K562 (cell line): ENCODE measurements at regions not wholly inside any gene's neighbourhood (a gene's known extent, or its start where the extent isn't known, plus 50 kb on each side); places are given as distances from the start of the nearest gene placed in this dataset.

Experiments used
- DDX20 ChIP-seq: fragments of 450-650 bp; IDR thresholded peaks from 2 replicates; pipeline ENCODE4 v1.6.1; 2016; ENCODE audit warnings: missing genetic modification characterization, low read depth, mild to moderate bottlenecking, missing compliant biosample characterization, moderate library complexity
- HCFC1 ChIP-seq: IDR thresholded peaks from 2 replicates; pipeline ENCODE4 v1.6.1; 2012; ENCODE audit warnings: low read depth, low read length, improper control_type of control experiment
- MAFK ChIP-seq: IDR thresholded peaks from 2 replicates; pipeline ENCODE4 v1.6.1; 2011; ENCODE audit warnings: low read length, improper control_type of control experiment
- NR3C1 ChIP-seq: sonication (generic); formaldehyde crosslinking; IDR thresholded peaks from 2 replicates; pipeline ENCODE4 v1.8.1; 2022; ENCODE audit warnings: missing genetic modification reagents
- POLR2G ChIP-seq: fragments of 200-400 bp; formaldehyde crosslinking; IDR thresholded peaks from 2 replicates; pipeline ENCODE4 v1.6.1; 2017; ENCODE audit warnings: low read depth, mild to moderate bottlenecking, antibody characterized with exemption, low read length, moderate library complexity
- SAFB ChIP-seq: fragments of 200-400 bp; formaldehyde crosslinking; IDR thresholded peaks from 2 replicates; pipeline ENCODE4 v1.6.1; 2017; ENCODE audit warnings: low read depth, low read length, borderline replicate concordance
- SMC3 ChIP-seq: conservative IDR thresholded peaks from 2 replicates; pipeline ENCODE4 v1.6.1; 2011; ENCODE audit warnings: low read depth, low read length, improper control_type of control experiment; ENCODE audit not compliant: insufficient read depth
- ZKSCAN8 ChIP-seq: fragments of 200-800 bp; sonication (Bioruptor generic); IDR thresholded peaks from 2 replicates; pipeline ENCODE4 v1.6.1; 2016; ENCODE audit warnings: missing genetic modification characterization, missing compliant biosample characterization
- ZNF282 ChIP-seq: sonication (generic); formaldehyde crosslinking; IDR thresholded peaks from 2 replicates; pipeline ENCODE4 v1.8.1; 2023; ENCODE audit warnings: missing genetic modification reagents
- TF ChIP-seq, protein P1 (sequence below): fragments of 250-450 bp; sonication (Bioruptor Pico); IDR thresholded peaks from 2 replicates; pipeline ENCODE4 v1.4.0; 2020
- TF ChIP-seq, protein P2 (sequence below): IDR thresholded peaks from 2 replicates; pipeline ENCODE4 v1.6.1; 2011; ENCODE audit warnings: borderline replicate concordance, low read depth, mild to moderate bottlenecking, moderate library complexity, low read length; ENCODE audit not compliant: insufficient read depth, poor library complexity, severe bottlenecking

GRCh38 chrX:13937370-13938050, 92.2 kb downstream of the GEMIN8 start (continued):
- TF ChIP-seq, protein P1, sequence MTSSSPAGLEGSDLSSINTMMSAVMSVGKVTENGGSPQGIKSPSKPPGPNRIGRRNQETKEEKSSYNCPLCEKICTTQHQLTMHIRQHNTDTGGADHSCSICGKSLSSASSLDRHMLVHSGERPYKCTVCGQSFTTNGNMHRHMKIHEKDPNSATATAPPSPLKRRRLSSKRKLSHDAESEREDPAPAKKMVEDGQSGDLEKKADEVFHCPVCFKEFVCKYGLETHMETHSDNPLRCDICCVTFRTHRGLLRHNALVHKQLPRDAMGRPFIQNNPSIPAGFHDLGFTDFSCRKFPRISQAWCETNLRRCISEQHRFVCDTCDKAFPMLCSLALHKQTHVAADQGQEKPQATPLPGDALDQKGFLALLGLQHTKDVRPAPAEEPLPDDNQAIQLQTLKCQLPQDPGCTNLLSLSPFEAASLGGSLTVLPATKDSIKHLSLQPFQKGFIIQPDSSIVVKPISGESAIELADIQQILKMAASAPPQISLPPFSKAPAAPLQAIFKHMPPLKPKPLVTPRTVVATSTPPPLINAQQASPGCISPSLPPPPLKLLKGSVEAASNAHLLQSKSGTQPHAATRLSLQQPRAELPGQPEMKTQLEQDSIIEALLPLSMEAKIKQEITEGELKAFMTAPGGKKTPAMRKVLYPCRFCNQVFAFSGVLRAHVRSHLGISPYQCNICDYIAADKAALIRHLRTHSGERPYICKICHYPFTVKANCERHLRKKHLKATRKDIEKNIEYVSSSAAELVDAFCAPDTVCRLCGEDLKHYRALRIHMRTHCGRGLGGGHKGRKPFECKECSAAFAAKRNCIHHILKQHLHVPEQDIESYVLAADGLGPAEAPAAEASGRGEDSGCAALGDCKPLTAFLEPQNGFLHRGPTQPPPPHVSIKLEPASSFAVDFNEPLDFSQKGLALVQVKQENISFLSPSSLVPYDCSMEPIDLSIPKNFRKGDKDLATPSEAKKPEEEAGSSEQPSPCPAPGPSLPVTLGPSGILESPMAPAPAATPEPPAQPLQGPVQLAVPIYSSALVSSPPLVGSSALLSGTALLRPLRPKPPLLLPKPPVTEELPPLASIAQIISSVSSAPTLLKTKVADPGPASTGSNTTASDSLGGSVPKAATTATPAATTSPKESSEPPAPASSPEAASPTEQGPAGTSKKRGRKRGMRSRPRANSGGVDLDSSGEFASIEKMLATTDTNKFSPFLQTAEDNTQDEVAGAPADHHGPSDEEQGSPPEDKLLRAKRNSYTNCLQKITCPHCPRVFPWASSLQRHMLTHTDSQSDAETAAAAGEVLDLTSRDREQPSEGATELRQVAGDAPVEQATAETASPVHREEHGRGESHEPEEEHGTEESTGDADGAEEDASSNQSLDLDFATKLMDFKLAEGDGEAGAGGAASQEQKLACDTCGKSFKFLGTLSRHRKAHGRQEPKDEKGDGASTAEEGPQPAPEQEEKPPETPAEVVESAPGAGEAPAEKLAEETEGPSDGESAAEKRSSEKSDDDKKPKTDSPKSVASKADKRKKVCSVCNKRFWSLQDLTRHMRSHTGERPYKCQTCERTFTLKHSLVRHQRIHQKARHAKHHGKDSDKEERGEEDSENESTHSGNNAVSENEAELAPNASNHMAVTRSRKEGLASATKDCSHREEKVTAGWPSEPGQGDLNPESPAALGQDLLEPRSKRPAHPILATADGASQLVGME, result no peak
- TF ChIP-seq SAFB (no peak), NR3C1 (CRISPR knock-in tag) (no peak), ZKSCAN8 (no peak), DDX20 (tag) (no peak), POLR2G (no peak), ZNF282 (no peak), HCFC1 (no peak), MAFK (no peak), SMC3 (no peak)
- TF ChIP-seq, protein P2, sequence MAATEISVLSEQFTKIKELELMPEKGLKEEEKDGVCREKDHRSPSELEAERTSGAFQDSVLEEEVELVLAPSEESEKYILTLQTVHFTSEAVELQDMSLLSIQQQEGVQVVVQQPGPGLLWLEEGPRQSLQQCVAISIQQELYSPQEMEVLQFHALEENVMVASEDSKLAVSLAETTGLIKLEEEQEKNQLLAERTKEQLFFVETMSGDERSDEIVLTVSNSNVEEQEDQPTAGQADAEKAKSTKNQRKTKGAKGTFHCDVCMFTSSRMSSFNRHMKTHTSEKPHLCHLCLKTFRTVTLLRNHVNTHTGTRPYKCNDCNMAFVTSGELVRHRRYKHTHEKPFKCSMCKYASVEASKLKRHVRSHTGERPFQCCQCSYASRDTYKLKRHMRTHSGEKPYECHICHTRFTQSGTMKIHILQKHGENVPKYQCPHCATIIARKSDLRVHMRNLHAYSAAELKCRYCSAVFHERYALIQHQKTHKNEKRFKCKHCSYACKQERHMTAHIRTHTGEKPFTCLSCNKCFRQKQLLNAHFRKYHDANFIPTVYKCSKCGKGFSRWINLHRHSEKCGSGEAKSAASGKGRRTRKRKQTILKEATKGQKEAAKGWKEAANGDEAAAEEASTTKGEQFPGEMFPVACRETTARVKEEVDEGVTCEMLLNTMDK, result no peak
